HG03442 (cell line): ENCODE measurements at regions not wholly inside any gene's neighbourhood (a gene's known extent, or its start where the extent isn't known, plus 50 kb on each side); places are given as distances from the start of the nearest gene placed in this dataset.
"Not testable (repeated sequence)": the region's sequence is repeated elsewhere in the genome, so short reads cannot be mapped to it uniquely, and the experiment has no call there.

Experiments used
- ATAC-seq: cut with Tn5 transposase; IDR thresholded peaks from one replicate; pipeline ENCODE4 v1.9.1; 2021; ENCODE audit warnings: mild to moderate bottlenecking, moderate library complexity; ENCODE audit not compliant: unreplicated experiment

- no peak for ATAC-seq
Observed at GRCh38 chr7:153401795-153402720, 642.5 kb downstream of the ACTR3B start.

- no peak for ATAC-seq
Observed at GRCh38 chr7:153402721-153403541, 643.4 kb downstream of the ACTR3B start.

GRCh38 chr7:153404124-153404523 lies 644.6 kb downstream of the ACTR3B start:
- no peak for ATAC-seq

- ATAC-seq: no peak
Observed at GRCh38 chr7:153404781-153405279, 645.3 kb downstream of the ACTR3B start.

GRCh38 chr7:153405704-153406485 lies 646.3 kb upstream of the DPP6 start:
- no peak for ATAC-seq

- ATAC-seq: no peak
Observed at GRCh38 chr7:153406486-153406872, 645.7 kb upstream of the DPP6 start.

GRCh38 chr7:153407291-153408046 lies 644.7 kb upstream of the DPP6 start:
- no peak for ATAC-seq

GRCh38 chr7:153408360-153409335 lies 643.5 kb upstream of the DPP6 start:
- no peak for ATAC-seq

GRCh38 chr7:153409567-153410342 lies 642.4 kb upstream of the DPP6 start:
- ATAC-seq: not testable (repeated sequence)

GRCh38 chr7:153410997-153411642 lies 641.1 kb upstream of the DPP6 start:
- ATAC-seq: not testable (repeated sequence)

- not testable (repeated sequence) for ATAC-seq
Observed at GRCh38 chr7:153412114-153412823, 639.9 kb upstream of the DPP6 start.

- ATAC-seq: not testable (repeated sequence)
Observed at GRCh38 chr7:153412824-153413198, 639.4 kb upstream of the DPP6 start.

GRCh38 chr7:153413199-153413539 lies 639.0 kb upstream of the DPP6 start:
- ATAC-seq: no peak

- ATAC-seq: no peak
Observed at GRCh38 chr7:153413540-153414287, 638.5 kb upstream of the DPP6 start.

GRCh38 chr7:153414288-153414629 lies 637.9 kb upstream of the DPP6 start:
- ATAC-seq: no peak

GRCh38 chr7:153415632-153416031 lies 636.6 kb upstream of the DPP6 start:
- ATAC-seq: no peak
